ENCODE measurements at regions not wholly inside any gene's neighbourhood (a gene's known extent, or its start where the extent isn't known, plus 50 kb on each side); places are given as distances from the start of the nearest gene placed in this dataset.

- Histone ChIP-seq H3K36me3 (ENCODE audit: insufficient read depth, low read length) (no peaks in the 10 kb centered on the region), H2AFZ (ENCODE audit: low read length) (no peak overlapping the region), H3F3A (ENCODE audit: insufficient read depth, low read length) (no peaks in the 10 kb centered on the region), H3K9me2 (ENCODE audit: low read depth, low read length) (no peaks in the 10 kb centered on the region), H3K4me3 (ENCODE audit: low read depth, low read length, poor library complexity, severe bottlenecking) (no peak overlapping the region), H4K20me1 (ENCODE audit: insufficient read depth, low read length) (no peaks in the 10 kb centered on the region), H3K27me3 (ENCODE audit: insufficient read depth, low read length) (no peaks in the 10 kb centered on the region), H3K4me2 (ENCODE audit: low read length) (no peak overlapping the region), H3K4me1 (ENCODE audit: insufficient read depth, low read length, severe bottlenecking) (no peaks in the 10 kb centered on the region), H3K9me3 (ENCODE audit: low read length) (no peaks in the 10 kb centered on the region), H3K9ac (ENCODE audit: low read length) (no peak overlapping the region), H3K27ac (ENCODE audit: low read depth, low read length, poor library complexity, severe bottlenecking) (no peak overlapping the region), H3K79me2 (ENCODE audit: insufficient read depth, low read length) (no peaks in the 10 kb centered on the region)
- no peak for TF ChIP-seq EZH2 (IDR thresholded peaks at IDR 0.05; ENCODE audit: borderline replicate concordance, low read length)
- TF ChIP-seq, protein P1, sequence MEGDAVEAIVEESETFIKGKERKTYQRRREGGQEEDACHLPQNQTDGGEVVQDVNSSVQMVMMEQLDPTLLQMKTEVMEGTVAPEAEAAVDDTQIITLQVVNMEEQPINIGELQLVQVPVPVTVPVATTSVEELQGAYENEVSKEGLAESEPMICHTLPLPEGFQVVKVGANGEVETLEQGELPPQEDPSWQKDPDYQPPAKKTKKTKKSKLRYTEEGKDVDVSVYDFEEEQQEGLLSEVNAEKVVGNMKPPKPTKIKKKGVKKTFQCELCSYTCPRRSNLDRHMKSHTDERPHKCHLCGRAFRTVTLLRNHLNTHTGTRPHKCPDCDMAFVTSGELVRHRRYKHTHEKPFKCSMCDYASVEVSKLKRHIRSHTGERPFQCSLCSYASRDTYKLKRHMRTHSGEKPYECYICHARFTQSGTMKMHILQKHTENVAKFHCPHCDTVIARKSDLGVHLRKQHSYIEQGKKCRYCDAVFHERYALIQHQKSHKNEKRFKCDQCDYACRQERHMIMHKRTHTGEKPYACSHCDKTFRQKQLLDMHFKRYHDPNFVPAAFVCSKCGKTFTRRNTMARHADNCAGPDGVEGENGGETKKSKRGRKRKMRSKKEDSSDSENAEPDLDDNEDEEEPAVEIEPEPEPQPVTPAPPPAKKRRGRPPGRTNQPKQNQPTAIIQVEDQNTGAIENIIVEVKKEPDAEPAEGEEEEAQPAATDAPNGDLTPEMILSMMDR (IDR thresholded peaks at IDR 0.05; ENCODE audit: low read length), result no peak
These were observed 320.1 kb upstream of the SLC10A2 start for GRCh38 chr13:103386341-103386740.

- H3K4me1 ChIP-seq (ENCODE audit: insufficient read depth, low read length, severe bottlenecking), result no peaks in the 10 kb centered on the region
- no peaks in the 10 kb centered on the region for H3K36me3 ChIP-seq (ENCODE audit: insufficient read depth, low read length)
- H3K79me2 ChIP-seq (ENCODE audit: insufficient read depth, low read length), result no peaks in the 10 kb centered on the region
- TF ChIP-seq, protein P1 (IDR thresholded peaks at IDR 0.05; ENCODE audit: low read length), result no peak
- no peak for TF ChIP-seq EZH2 (IDR thresholded peaks at IDR 0.05; ENCODE audit: borderline replicate concordance, low read length)
- H4K20me1 ChIP-seq (ENCODE audit: insufficient read depth, low read length), result no peaks in the 10 kb centered on the region
- H3F3A ChIP-seq (ENCODE audit: insufficient read depth, low read length), result no peaks in the 10 kb centered on the region
- no peaks in the 10 kb centered on the region for H3K27me3 ChIP-seq (ENCODE audit: insufficient read depth, low read length)
- no peak overlapping the region for H3K27ac ChIP-seq (ENCODE audit: low read depth, low read length, poor library complexity, severe bottlenecking)
- no peaks in the 10 kb centered on the region for H3K9me3 ChIP-seq (ENCODE audit: low read length)
- H3K4me3 ChIP-seq (ENCODE audit: low read depth, low read length, poor library complexity, severe bottlenecking), result no peak overlapping the region
- H3K9me2 ChIP-seq (ENCODE audit: low read depth, low read length), result no peaks in the 10 kb centered on the region
- H3K9ac ChIP-seq (ENCODE audit: low read length), result no peak overlapping the region
- no peak overlapping the region for H3K4me2 ChIP-seq (ENCODE audit: low read length)
- no peak overlapping the region for H2AFZ ChIP-seq (ENCODE audit: low read length)
These were observed 307.7 kb upstream of the SLC10A2 start for GRCh38 chr13:103373916-103374315.

GRCh38 chr13:103371271-103371670 lies 305.1 kb upstream of the SLC10A2 start:
- H3K36me3 ChIP-seq (ENCODE audit: insufficient read depth, low read length), result no peaks in the 10 kb centered on the region
- no peaks in the 10 kb centered on the region for H3K27me3 ChIP-seq (ENCODE audit: insufficient read depth, low read length)
- no peaks in the 10 kb centered on the region for H4K20me1 ChIP-seq (ENCODE audit: insufficient read depth, low read length)
- H3K9ac ChIP-seq (ENCODE audit: low read length), result no peak overlapping the region
- H2AFZ ChIP-seq (ENCODE audit: low read length), result no peak overlapping the region
- no peaks in the 10 kb centered on the region for H3K9me2 ChIP-seq (ENCODE audit: low read depth, low read length)
- H3K9me3 ChIP-seq (ENCODE audit: low read length), result no peaks in the 10 kb centered on the region
- no peak for TF ChIP-seq EZH2 (IDR thresholded peaks at IDR 0.05; ENCODE audit: borderline replicate concordance, low read length)
- TF ChIP-seq, protein P1 (IDR thresholded peaks at IDR 0.05; ENCODE audit: low read length), result no peak
- H3K4me2 ChIP-seq (ENCODE audit: low read length), result no peak overlapping the region
- H3K27ac ChIP-seq (ENCODE audit: low read depth, low read length, poor library complexity, severe bottlenecking), result no peak overlapping the region
- H3K4me1 ChIP-seq (ENCODE audit: insufficient read depth, low read length, severe bottlenecking), result no peaks in the 10 kb centered on the region
- no peaks in the 10 kb centered on the region for H3F3A ChIP-seq (ENCODE audit: insufficient read depth, low read length)
- H3K4me3 ChIP-seq (ENCODE audit: low read depth, low read length, poor library complexity, severe bottlenecking), result no peak overlapping the region
- H3K79me2 ChIP-seq (ENCODE audit: insufficient read depth, low read length), result no peaks in the 10 kb centered on the region
